BLaER1 (cell line): ENCODE measurements at regions not wholly inside any gene's neighbourhood (a gene's known extent, or its start where the extent isn't known, plus 50 kb on each side); places are given as distances from the start of the nearest gene placed in this dataset.

ENCODE experiments used
- H3K27ac ChIP-seq: shearing (Covaris generic); formaldehyde crosslinking; 2 replicates; pipeline ENCODE4 v1.8.1; 2022
- H3K27me3 ChIP-seq: shearing (Covaris generic); formaldehyde crosslinking; 2 replicates; pipeline ENCODE4 v1.8.1; 2022
- H3K36me3 ChIP-seq: shearing (Covaris generic); formaldehyde crosslinking; 2 replicates; pipeline ENCODE4 v1.8.1; 2022
- H3K4me1 ChIP-seq: shearing (Covaris generic); formaldehyde crosslinking; 2 replicates; pipeline ENCODE4 v1.8.1; 2022
- H3K4me2 ChIP-seq: shearing (Covaris generic); formaldehyde crosslinking; 2 replicates; pipeline ENCODE4 v1.8.1; 2022
- H3K4me3 ChIP-seq: shearing (Covaris generic); formaldehyde crosslinking; 2 replicates; pipeline ENCODE4 v1.8.1; 2022
- H3K9ac ChIP-seq: shearing (Covaris generic); formaldehyde crosslinking; 2 replicates; pipeline ENCODE4 v1.8.1; 2022
- H3K9me3 ChIP-seq: shearing (Covaris generic); formaldehyde crosslinking; 2 replicates; pipeline ENCODE4 v1.8.1; 2022
- H4K20me1 ChIP-seq: shearing (Covaris generic); formaldehyde crosslinking; 2 replicates; pipeline ENCODE4 v1.8.1; 2022
- Cebpa-rat ChIP-seq: shearing (Covaris generic); IDR thresholded peaks from 2 replicates; pipeline ENCODE4 v1.8.1; 2022

- no peaks in the 10 kb centered on the region for H3K36me3 ChIP-seq
- no peak overlapping the region for H3K9ac ChIP-seq
- no peak for TF ChIP-seq Cebpa-rat
- no peak overlapping the region for H3K4me3 ChIP-seq
- no peak overlapping the region for H3K27ac ChIP-seq
- H3K4me2 ChIP-seq: no peak overlapping the region
- H4K20me1 ChIP-seq: no peaks in the 10 kb centered on the region
- H3K9me3 ChIP-seq: no peaks in the 10 kb centered on the region
- no peaks in the 10 kb centered on the region for H3K27me3 ChIP-seq
- no peaks in the 10 kb centered on the region for H3K4me1 ChIP-seq
Measured at GRCh38 chr3:117955196-117955595, 1079.5 kb downstream of the IGSF11 start.

DNA sequence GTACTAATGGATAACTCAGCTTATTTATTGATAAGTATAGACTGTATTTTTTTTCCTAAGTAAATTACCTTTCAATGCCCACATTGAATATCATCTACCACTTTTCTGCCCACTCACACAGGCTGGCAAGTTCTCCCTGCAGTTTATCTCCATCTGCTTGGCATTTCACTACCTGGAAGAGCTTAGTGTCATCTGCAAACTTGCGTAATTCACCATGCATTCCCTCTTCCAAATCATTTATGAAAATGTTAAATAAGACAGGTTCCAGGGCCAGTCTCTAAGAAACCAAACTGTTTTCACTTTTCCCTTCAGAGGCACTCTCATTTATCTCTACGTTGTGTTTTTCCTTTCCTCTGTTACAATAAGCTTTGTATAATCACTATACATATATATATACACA is 1076.6 kb downstream of the IGSF11 start:
- H3K9ac ChIP-seq: no peak overlapping the region
- no peaks in the 10 kb centered on the region for H3K4me1 ChIP-seq
- no peak overlapping the region for H3K27ac ChIP-seq
- no peaks in the 10 kb centered on the region for H4K20me1 ChIP-seq
- H3K4me3 ChIP-seq: no peak overlapping the region
- H3K27me3 ChIP-seq: no peaks in the 10 kb centered on the region
- no peak for TF ChIP-seq Cebpa-rat
- H3K36me3 ChIP-seq: no peaks in the 10 kb centered on the region
- no peak overlapping the region for H3K4me2 ChIP-seq
- H3K9me3 ChIP-seq: no peaks in the 10 kb centered on the region

- Histone ChIP-seq H3K4me3 (no peak overlapping the region), H3K27me3 (no peaks in the 10 kb centered on the region), H3K4me1 (no peaks in the 10 kb centered on the region), H3K9ac (no peak overlapping the region), H3K36me3 (no peaks in the 10 kb centered on the region), H3K4me2 (no peak overlapping the region), H4K20me1 (no peaks in the 10 kb centered on the region), H3K27ac (no peak overlapping the region), H3K9me3 (no peaks in the 10 kb centered on the region)
- TF ChIP-seq Cebpa-rat: no peak
Measured at GRCh38 chr3:117962750-117963149, 1071.9 kb downstream of the IGSF11 start.

GRCh38 chr3:117963858-117964257 is 1070.8 kb downstream of the IGSF11 start:
- no peak overlapping the region for H3K27ac ChIP-seq
- no peaks in the 10 kb centered on the region for H3K36me3 ChIP-seq
- no peaks in the 10 kb centered on the region for H4K20me1 ChIP-seq
- TF ChIP-seq Cebpa-rat: no peak
- no peaks in the 10 kb centered on the region for H3K27me3 ChIP-seq
- H3K4me3 ChIP-seq: no peak overlapping the region
- no peak overlapping the region for H3K9ac ChIP-seq
- no peak overlapping the region for H3K4me2 ChIP-seq
- no peaks in the 10 kb centered on the region for H3K4me1 ChIP-seq
- no peaks in the 10 kb centered on the region for H3K9me3 ChIP-seq

DNA sequence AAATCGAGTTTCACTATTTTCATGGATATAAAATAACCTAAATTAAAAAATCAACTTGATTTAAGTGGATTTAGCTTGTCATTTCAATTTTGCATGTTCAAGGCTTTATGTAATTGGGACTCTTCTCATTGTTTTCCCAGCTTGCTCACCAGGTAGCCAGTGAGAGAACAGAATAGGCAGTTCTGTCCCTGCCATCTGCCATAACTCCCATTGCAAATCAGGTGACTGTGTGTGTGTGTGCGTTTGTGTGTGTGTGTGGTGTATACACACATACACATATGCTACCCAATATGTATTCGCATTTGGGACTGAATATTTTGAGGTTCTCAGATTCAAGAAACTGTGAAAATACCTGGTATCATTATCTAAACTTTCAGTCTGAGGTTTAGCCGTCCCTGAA is 1069.8 kb downstream of the IGSF11 start:
- no peak overlapping the region for H3K4me2 ChIP-seq
- TF ChIP-seq Cebpa-rat: no peak
- no peaks in the 10 kb centered on the region for H3K36me3 ChIP-seq
- H3K9ac ChIP-seq: no peak overlapping the region
- H4K20me1 ChIP-seq: no peaks in the 10 kb centered on the region
- H3K27ac ChIP-seq: no peak overlapping the region
- H3K27me3 ChIP-seq: no peaks in the 10 kb centered on the region
- no peak overlapping the region for H3K4me3 ChIP-seq
- H3K4me1 ChIP-seq: no peaks in the 10 kb centered on the region
- H3K9me3 ChIP-seq: no peaks in the 10 kb centered on the region

GRCh38 chr3:117977504-117978228 is 1057.0 kb downstream of the IGSF11 start:
- Histone ChIP-seq H3K4me2 (no peak overlapping the region), H3K9me3 (no peaks in the 10 kb centered on the region), H3K9ac (no peak overlapping the region), H3K36me3 (no peaks in the 10 kb centered on the region), H3K4me1 (peaks cover 11% of the 10 kb centered on the region; the same call in 1 of the 2 replicates), H4K20me1 (no peaks in the 10 kb centered on the region), H3K4me3 (no peak overlapping the region), H3K27me3 (no peaks in the 10 kb centered on the region), H3K27ac (no peak overlapping the region)
- TF ChIP-seq Cebpa-rat: no peak

DNA sequence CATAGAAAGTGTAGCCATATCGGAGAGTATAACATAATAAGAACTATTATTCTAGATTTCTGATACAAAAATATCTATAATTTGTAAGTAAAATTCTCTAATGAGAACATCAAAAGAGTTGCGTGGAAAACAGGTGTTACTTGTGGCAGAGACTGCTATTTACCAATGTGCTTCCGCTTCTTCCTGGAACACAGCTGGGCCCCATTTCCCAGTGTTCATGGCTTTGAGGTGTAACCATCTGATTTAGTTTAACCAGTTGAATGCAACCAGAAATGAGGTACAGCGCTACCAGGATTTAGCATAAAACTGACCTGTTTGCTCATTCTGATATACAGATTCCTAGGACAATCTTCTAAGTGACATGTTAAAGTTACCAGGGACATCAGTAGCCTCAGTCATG is 1055.2 kb downstream of the IGSF11 start:
- Histone ChIP-seq H4K20me1 (no peaks in the 10 kb centered on the region), H3K4me2 (no peak overlapping the region), H3K27ac (no peak overlapping the region)

DNA sequence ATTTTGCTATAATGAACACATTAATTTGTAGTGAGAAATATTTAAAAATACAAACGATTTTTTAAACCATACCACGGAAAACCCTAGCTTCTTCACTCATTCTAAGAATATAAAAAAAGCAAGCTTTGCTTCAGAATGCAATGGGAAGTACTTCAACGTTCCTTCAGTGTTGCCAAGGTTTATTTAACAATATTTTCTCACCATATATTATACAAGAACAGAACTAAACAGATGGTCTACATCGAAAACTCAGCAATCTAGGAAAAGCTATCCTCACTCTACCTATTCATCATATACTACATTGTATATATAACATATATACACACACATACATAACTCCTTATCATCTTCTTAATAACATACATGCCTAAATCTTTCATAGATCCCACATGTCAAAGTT is 1047.4 kb downstream of the IGSF11 start:
- no peak for TF ChIP-seq Cebpa-rat
- H3K27ac ChIP-seq: no peak overlapping the region

More for the DNA sequence above, 1055.2 kb downstream of the IGSF11 start:
- H3K36me3 ChIP-seq: no peaks in the 10 kb centered on the region
- peaks cover 11% of the 10 kb centered on the region; the same call in 1 of the 2 replicates for H3K4me1 ChIP-seq
- no peak overlapping the region for H3K4me3 ChIP-seq
- TF ChIP-seq Cebpa-rat: no peak
- no peaks in the 10 kb centered on the region for H3K9me3 ChIP-seq
- no peak overlapping the region for H3K9ac ChIP-seq
- H3K27me3 ChIP-seq: no peaks in the 10 kb centered on the region

DNA sequence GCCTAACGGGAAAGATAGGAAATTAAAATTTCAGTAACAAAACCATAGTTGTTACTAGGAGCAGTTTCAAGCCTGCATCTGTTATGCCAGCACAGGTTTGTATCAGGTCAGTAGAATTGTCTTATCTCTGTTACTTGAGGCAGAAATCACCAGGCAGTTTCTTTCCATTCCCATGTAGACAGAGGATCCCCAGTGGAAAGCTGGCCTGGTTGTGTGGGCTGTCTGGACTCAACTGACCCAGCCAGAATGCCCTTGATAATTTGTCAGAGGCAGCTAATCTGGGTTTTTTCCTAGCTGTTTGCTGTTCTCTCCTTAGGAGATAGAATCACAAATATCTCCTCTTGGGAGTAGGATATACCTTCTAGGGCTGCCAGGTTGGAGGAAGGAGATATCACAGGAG is 1044.7 kb downstream of the IGSF11 start:
- no peaks in the 10 kb centered on the region for H3K9me3 ChIP-seq
- no peaks in the 10 kb centered on the region for H3K4me1 ChIP-seq
- TF ChIP-seq Cebpa-rat: no peak
- H3K36me3 ChIP-seq: no peaks in the 10 kb centered on the region
- H3K27me3 ChIP-seq: no peaks in the 10 kb centered on the region
- H3K27ac ChIP-seq: no peak overlapping the region
- H3K4me3 ChIP-seq: no peak overlapping the region
- H3K9ac ChIP-seq: no peak overlapping the region
- H4K20me1 ChIP-seq: no peaks in the 10 kb centered on the region
- no peak overlapping the region for H3K4me2 ChIP-seq

More for the DNA sequence above, 1047.4 kb downstream of the IGSF11 start:
- Histone ChIP-seq H4K20me1 (no peaks in the 10 kb centered on the region), H3K4me3 (no peak overlapping the region), H3K4me2 (no peak overlapping the region), H3K9ac (no peak overlapping the region), H3K4me1 (no peaks in the 10 kb centered on the region), H3K9me3 (no peaks in the 10 kb centered on the region), H3K36me3 (no peaks in the 10 kb centered on the region), H3K27me3 (no peaks in the 10 kb centered on the region)

- Histone ChIP-seq H4K20me1 (no peaks in the 10 kb centered on the region), H3K4me2 (no peak overlapping the region), H3K36me3 (no peaks in the 10 kb centered on the region), H3K27ac (no peak overlapping the region), H3K9ac (no peak overlapping the region), H3K9me3 (no peaks in the 10 kb centered on the region), H3K4me3 (no peak overlapping the region), H3K4me1 (no peaks in the 10 kb centered on the region), H3K27me3 (no peaks in the 10 kb centered on the region)
- no peak for TF ChIP-seq Cebpa-rat
Measured at GRCh38 chr3:117990627-117991026, 1044.0 kb downstream of the IGSF11 start.
